ENCODE measurements at regions not wholly inside any gene's neighbourhood (a gene's known extent, or its start where the extent isn't known, plus 50 kb on each side); places are given as distances from the start of the nearest gene placed in this dataset.

DNA sequence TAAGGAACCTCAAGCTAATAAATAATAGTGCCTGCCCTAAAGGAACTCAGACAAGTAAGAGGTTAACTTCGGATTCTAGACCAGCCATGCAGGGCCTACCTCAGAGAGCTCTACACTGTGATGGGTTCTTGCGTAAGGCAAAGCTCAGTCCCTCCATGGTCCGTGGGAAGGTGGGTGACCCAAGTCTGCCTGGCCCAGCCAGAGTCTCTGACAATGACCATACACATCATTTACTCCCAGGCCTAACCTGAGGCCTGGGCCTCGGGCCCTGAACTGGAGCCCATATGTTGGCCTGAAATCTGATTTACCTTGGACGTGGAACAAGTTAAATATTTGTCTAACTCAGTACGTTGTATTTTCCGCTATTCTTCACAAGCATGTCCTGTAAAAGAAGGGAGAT lies 55.1 kb downstream of the TMEM174 start:
- DNase-seq, result no peak
